ENCODE measurements at regions not wholly inside any gene's neighbourhood (a gene's known extent, or its start where the extent isn't known, plus 50 kb on each side); places are given as distances from the start of the nearest gene placed in this dataset.

- TF ChIP-seq CTCF (IDR thresholded peaks at IDR 0.05) (no peak), POLR2A (IDR thresholded peaks at IDR 0.05) (no peak)
These were observed 184.0 kb upstream of the LYSMD4 start for GRCh38 chr15:99917252-99917651.
